GM18505 (cell line): ENCODE measurements at regions not wholly inside any gene's neighbourhood (a gene's known extent, or its start where the extent isn't known, plus 50 kb on each side); places are given as distances from the start of the nearest gene placed in this dataset.

Experiments
- ATAC-seq: cut with Tn5 transposase; IDR thresholded peaks from one replicate; pipeline ENCODE4 v1.9.1; 2021; ENCODE audit not compliant: unreplicated experiment
- POLR2A ChIP-seq: IDR thresholded peaks from 4 replicates; pipeline ENCODE4 v1.6.1; 2011; ENCODE audit warnings: borderline replicate concordance; ENCODE audit not compliant: insufficient read depth, insufficient read length; ENCODE audit errors: extremely low read depth

- no peak for ATAC-seq
- no peak for TF ChIP-seq POLR2A
Measured at GRCh38 chr3:104632521-104632920, 734.2 kb upstream of the ALCAM start.

- no peak for ATAC-seq
- TF ChIP-seq POLR2A = no peak
Measured at GRCh38 chr3:104632947-104633346, 733.8 kb upstream of the ALCAM start.

DNA sequence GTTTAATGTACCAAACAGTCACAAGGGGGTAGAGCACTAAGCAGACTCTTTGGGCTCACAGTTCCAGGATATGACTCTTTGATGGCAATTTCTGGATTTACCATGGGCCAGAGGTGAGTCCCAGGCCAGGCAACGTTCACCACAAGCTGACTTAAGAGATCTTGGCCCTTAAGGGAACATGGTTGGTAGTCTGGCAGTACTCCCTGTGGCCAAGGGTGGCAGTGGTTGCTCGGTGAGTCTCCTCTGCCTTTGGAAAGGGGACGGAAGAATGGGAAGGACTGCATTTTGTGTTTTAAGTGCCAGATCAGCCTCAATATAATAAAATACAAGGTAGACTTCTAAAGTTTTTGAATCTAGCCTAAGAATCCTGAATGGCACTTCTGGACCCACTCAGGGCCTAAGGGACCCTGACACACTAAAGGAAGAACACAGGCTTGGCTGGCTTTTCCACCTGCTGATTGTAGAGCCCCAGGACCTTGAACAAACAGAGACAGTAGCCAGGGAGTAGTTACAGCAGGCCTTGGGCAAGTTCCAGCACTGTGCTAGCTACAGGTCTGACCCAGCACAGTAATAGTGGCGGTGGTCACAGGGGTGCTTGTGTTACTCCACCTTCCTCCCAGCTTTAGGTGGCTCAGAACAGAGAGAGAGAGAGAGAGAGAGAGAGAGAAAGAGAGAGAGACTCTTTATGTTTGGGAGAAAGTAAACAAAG is 730.7 kb upstream of the ALCAM start:
- no peak for ATAC-seq
- TF ChIP-seq POLR2A = no peak

DNA sequence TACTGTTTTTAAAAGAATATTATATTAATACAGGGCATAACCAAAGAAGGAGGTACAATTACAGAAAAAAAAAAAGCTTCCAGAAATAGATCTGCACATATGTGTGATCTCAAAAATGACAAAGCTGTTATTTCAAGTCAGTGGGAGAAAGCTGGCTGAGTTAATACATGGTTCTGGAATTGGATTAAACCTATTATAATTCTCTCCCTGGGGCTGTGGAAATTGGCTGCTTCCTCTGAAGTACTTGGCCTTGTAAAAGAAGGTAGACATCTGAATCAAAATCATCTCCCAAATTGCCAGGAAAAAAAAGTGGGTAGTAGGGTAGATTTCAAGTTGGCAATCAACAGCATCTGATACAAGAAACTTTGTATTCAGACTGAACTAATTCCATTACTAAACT is 723.9 kb upstream of the ALCAM start:
- no peak for ATAC-seq
- no peak for TF ChIP-seq POLR2A

DNA sequence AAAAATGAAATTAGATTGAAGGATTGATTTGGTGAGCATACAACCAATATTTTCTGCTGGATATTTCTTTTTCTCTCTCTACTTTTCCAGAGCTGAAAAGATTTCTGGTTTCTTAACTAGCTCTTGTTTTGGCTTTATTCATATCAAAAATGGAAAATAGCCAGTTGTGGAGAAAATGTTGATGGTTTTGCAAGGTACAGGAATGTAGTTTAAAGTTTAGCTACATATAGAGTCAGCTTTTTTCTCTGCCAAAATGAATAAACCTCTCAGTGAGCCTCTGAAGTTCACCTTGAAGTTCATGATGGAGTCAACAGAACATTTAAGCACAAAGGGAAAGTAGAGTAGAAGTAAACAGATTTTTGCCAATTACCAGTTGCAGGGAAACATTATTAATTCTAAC is 720.5 kb upstream of the ALCAM start:
- no peak for ATAC-seq
- TF ChIP-seq POLR2A = no peak

- ATAC-seq = no peak
- TF ChIP-seq POLR2A = no peak
Measured at GRCh38 chr3:104648823-104649222, 717.9 kb upstream of the ALCAM start.

DNA sequence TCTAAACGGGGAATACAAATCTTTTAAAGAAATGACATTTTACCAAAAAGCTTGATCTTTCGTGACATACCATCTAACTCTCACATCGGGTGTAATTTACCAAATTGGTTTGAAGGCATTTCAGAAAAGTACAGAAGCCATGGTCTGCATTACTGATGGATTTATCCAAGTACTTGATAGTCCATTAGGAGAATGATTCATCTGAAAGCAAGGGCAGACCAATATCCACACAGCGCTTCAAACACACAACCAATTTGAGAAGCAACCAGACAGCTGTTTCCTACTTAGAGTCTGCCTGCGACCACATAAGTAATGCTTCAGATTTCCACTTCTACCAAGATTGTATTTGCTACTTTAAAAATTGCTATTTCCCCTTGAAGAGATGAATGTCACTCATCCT is 697.6 kb upstream of the ALCAM start:
- TF ChIP-seq POLR2A = no peak
- ATAC-seq = no peak

GRCh38 chr3:104672331-104672730 is 694.4 kb upstream of the ALCAM start:
- ATAC-seq = no peak
- no peak for TF ChIP-seq POLR2A

GRCh38 chr3:104673981-104674380 is 692.7 kb upstream of the ALCAM start:
- ATAC-seq = no peak

GRCh38 chr3:104676241-104676640 is 690.5 kb upstream of the ALCAM start:
- no peak for TF ChIP-seq POLR2A
- ATAC-seq = no peak

More at GRCh38 chr3:104673981-104674380, 692.7 kb upstream of the ALCAM start:
- no peak for TF ChIP-seq POLR2A

DNA sequence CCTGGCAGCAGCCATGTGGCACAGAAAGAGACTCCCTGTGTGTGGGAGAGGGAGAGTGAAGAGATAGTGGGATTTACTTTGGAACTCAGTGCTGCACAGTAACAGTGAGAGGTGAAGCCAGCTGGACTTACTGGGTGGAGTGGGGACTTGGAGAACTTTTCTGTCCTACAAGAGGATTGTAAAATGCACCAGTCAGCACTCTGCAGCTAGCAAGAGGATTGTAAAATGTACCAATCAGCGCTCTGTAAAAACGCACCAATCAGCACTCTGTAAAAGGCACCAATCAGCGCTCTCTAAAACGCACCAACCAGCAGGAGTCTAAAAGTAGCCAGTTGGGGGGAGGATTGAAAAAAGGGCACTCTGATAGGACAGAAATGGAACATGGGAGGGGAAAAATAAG is 688.8 kb upstream of the ALCAM start:
- no peak for TF ChIP-seq POLR2A
- ATAC-seq = no peak

GRCh38 chr3:104685492-104685891 is 681.2 kb upstream of the ALCAM start:
- no peak for ATAC-seq
- no peak for TF ChIP-seq POLR2A

- no peak for ATAC-seq
- TF ChIP-seq POLR2A = no peak
Measured at GRCh38 chr3:104687362-104687761, 679.3 kb upstream of the ALCAM start.

DNA sequence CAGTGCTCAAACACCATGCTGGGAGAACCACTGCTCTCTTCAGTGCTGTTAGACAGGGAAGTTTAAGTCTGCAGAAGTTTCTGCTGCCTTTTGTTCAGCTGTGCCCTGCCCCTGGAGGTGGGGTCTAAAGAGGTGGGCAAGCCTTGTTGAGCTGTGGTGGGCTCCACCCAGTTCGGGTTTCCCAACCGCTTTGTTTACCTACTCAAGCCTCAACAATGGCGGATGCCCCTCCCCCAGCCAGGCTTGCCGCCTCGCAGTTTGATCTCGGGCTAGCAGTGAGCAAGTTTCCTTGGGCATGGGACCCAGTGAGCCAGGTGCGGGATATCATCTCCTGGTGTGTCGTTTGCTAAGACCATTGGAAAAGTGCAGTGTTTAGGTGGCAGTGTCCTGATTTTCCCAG is 670.2 kb upstream of the ALCAM start:
- no peak for ATAC-seq
- TF ChIP-seq POLR2A = no peak

- no peak for TF ChIP-seq POLR2A
- no peak for ATAC-seq
Measured at GRCh38 chr3:104711406-104711805, 655.3 kb upstream of the ALCAM start.
